B cell (primary cell): ENCODE measurements at regions not wholly inside any gene's neighbourhood (a gene's known extent, or its start where the extent isn't known, plus 50 kb on each side); places are given as distances from the start of the nearest gene placed in this dataset.

Experiments used
- ATAC-seq: fragments of 200-7000 bp; cut with Tn5 transposase; one replicate; pipeline ENCODE4 v1.10.0; 2021; ENCODE audit warnings: low read depth, mild to moderate bottlenecking, moderate number of reproducible peaks, moderate library complexity
- CTCF ChIA-PET: fragments of 350-600 bp; sonication (Branson Sonifier 250); formaldehyde crosslinking; loops from one replicate; lab custom pipeline; 2021; ENCODE audit warnings: antibody characterized with exemption, inconsistent platforms; lab: Charles Lee
- POLR2A ChIA-PET: fragments of 350-600 bp; sonication (Branson Sonifier 250); formaldehyde crosslinking; loops from one replicate; lab custom pipeline; 2021; ENCODE audit warnings: antibody characterized with exemption; lab: Charles Lee
- DNase-seq: peaks from one replicate; pipeline ENCODE4 v3.0.0; 2013
- H2AFZ ChIP-seq: 2 replicates; pipeline ENCODE4 v1.6.1; 2012; ENCODE audit warnings: mild to moderate bottlenecking, low read depth, low read length; ENCODE audit not compliant: insufficient read depth, poor library complexity, severe bottlenecking
- H3K27ac ChIP-seq, 2 donors: 1 replicate in 1 of 2; 2 replicates in 1 of 2; pipeline ENCODE4 v1.5.1; 2012 to 2013; ENCODE audit warnings: low read length in 2 of 2, mild to moderate bottlenecking in 2 of 2, moderate library complexity in 1 of 2
- H3K27me3 ChIP-seq, 4 experiments: fragments of 200-600 bp in 1 of 4; sonication (generic) in 1 of 4; replicated peaks in 1 of 4; 1 replicate in 2 of 4; 2 replicates in 2 of 4; pipeline versions ENCODE4 v1.6.1 to v1.7.0; 2013 to 2016; ENCODE audit warnings: low read length in 3 of 4, mild to moderate bottlenecking in 2 of 4, mixed read lengths in 1 of 4, moderate library complexity in 1 of 4; ENCODE audit not compliant: insufficient read depth in 4 of 4, control insufficient read depth in 3 of 4; ENCODE audit errors: control extremely low read depth in 1 of 4
- H3K36me3 ChIP-seq, 2 experiments: replicated peaks in 1 of 2; 1 replicate in 1 of 2; 2 replicates in 1 of 2; pipeline versions ENCODE4 v1.6.1 to v1.7.1; 2013; ENCODE audit warnings: low read length in 1 of 2; ENCODE audit not compliant: insufficient read depth in 2 of 2, control insufficient read depth in 1 of 2; ENCODE audit errors: control extremely low read depth in 1 of 2, extremely low read depth in 1 of 2
- H3K4me1 ChIP-seq, 2 donors: fragments of 200-600 bp in 1 of 2; sonication (generic) in 1 of 2; 1 replicate in 1 of 2; 2 replicates in 1 of 2; pipeline versions ENCODE4 v1.5.1 to v1.6.1; 2013 to 2017; ENCODE audit warnings: low read length in 2 of 2; ENCODE audit not compliant: control insufficient read depth in 2 of 2, insufficient read depth in 2 of 2
- H3K4me2 ChIP-seq: replicated peaks from 2 replicates; pipeline ENCODE3; 2012; ENCODE audit warnings: mild to moderate bottlenecking, low read depth, low read length; ENCODE audit not compliant: poor library complexity, severe bottlenecking
- H3K4me3 ChIP-seq, 5 experiments: fragments of 200-600 bp in 1 of 5; sonication (generic) in 1 of 5; 1 replicate in 3 of 5; 2 replicates in 2 of 5; pipeline versions ENCODE4 v1.5.1 to v1.7.0; 2011 to 2016; ENCODE audit warnings: low read length in 4 of 5, mild to moderate bottlenecking in 4 of 5, low read depth in 2 of 5, control low read depth in 1 of 5, moderate library complexity in 1 of 5; ENCODE audit not compliant: insufficient read depth in 1 of 5; ENCODE audit errors: control extremely low read depth in 1 of 5, extremely low read depth in 1 of 5
- H3K79me2 ChIP-seq: fragments of 200-600 bp; sonication (generic); one replicate; pipeline ENCODE4 v1.6.0; 2016; ENCODE audit warnings: low read length; ENCODE audit not compliant: control insufficient read depth, insufficient read depth
- H3K9ac ChIP-seq: fragments of 200-600 bp; sonication (generic); 2 replicates; pipeline ENCODE4 v1.6.1; 2017; ENCODE audit warnings: mild to moderate bottlenecking, low read length, moderate library complexity
- H3K9me3 ChIP-seq, 3 donors: one replicate each; pipeline versions ENCODE4 v1.6.1 to v1.7.1; 2013; ENCODE audit warnings: low read length in 2 of 3; ENCODE audit not compliant: control insufficient read depth in 2 of 3, insufficient read depth in 1 of 3; ENCODE audit errors: control extremely low read depth in 1 of 3
- H4K20me1 ChIP-seq: 2 replicates; pipeline ENCODE4 v1.6.0; 2012; ENCODE audit warnings: mild to moderate bottlenecking, low read length; ENCODE audit not compliant: insufficient read depth, control insufficient read depth, poor library complexity, severe bottlenecking
- H3K27ac Mint-ChIP-seq: one replicate; pipeline ENCODE4 v1.8.0; 2021; ENCODE audit warnings: mixed read lengths
- H3K27me3 Mint-ChIP-seq: one replicate; pipeline ENCODE4 v1.8.0; 2021; ENCODE audit warnings: mixed read lengths
- H3K4me1 Mint-ChIP-seq: one replicate; pipeline ENCODE4 v1.8.0; 2021; ENCODE audit warnings: mixed read lengths
- H3K4me3 Mint-ChIP-seq: one replicate; pipeline ENCODE4 v1.8.0; 2021; ENCODE audit warnings: mixed read lengths
- H3K9me3 Mint-ChIP-seq: one replicate; pipeline ENCODE4 v1.8.0; 2022; ENCODE audit warnings: mixed read lengths; ENCODE audit not compliant: insufficient read depth
- EZH2 ChIP-seq: IDR thresholded peaks from 2 replicates; pipeline ENCODE4 v1.6.1; 2012; ENCODE audit warnings: borderline replicate concordance, low read depth, mild to moderate bottlenecking, moderate library complexity, low read length; ENCODE audit not compliant: insufficient read depth, poor library complexity, severe bottlenecking
- WGBS: methylation state at CpG from one replicate; pipeline ENCODE4 v1.1.5; 2013; ENCODE audit warnings: missing lambda C conversion rate; ENCODE audit not compliant: insufficient coverage; 5-methylcytosine and 5-hydroxymethylcytosine counted together
- intact Hi-C: fragments of 100-400 bp; cut with micrococcal nuclease; formaldehyde crosslinking; loops from one replicate; pipeline ENCODE4 v1.10.0; 2022
- TF ChIP-seq, protein P1 (sequence below): fragments of 200-600 bp; IDR thresholded peaks from one replicate; pipeline ENCODE4 v1.8.0; 2022; ENCODE audit warnings: antibody characterized with exemption, mild to moderate bottlenecking

DNA sequence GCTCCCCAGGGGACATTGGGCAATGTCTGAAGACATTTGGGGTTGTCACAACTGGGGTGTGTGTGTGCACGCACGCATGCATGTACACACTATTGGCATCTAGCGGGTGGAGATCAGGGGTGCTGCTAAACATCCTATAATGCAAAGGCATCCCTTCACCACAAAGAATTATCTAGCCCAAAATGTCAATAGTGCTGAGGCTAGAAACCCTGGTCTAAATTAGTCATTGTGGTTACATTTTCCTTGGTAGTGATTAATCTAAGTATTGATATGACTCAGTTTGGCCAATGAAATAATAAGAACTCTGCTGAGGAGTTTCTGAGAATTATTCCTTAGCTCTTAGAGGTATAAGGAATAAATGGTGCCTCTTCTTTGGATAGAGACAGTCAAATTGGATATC lies 200.2 kb downstream of the CLCN4 start:
- ATAC-seq = no peak
- no peak overlapping the region for H2AFZ ChIP-seq
- TF ChIP-seq, protein P1, sequence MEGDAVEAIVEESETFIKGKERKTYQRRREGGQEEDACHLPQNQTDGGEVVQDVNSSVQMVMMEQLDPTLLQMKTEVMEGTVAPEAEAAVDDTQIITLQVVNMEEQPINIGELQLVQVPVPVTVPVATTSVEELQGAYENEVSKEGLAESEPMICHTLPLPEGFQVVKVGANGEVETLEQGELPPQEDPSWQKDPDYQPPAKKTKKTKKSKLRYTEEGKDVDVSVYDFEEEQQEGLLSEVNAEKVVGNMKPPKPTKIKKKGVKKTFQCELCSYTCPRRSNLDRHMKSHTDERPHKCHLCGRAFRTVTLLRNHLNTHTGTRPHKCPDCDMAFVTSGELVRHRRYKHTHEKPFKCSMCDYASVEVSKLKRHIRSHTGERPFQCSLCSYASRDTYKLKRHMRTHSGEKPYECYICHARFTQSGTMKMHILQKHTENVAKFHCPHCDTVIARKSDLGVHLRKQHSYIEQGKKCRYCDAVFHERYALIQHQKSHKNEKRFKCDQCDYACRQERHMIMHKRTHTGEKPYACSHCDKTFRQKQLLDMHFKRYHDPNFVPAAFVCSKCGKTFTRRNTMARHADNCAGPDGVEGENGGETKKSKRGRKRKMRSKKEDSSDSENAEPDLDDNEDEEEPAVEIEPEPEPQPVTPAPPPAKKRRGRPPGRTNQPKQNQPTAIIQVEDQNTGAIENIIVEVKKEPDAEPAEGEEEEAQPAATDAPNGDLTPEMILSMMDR = no peak
- TF ChIP-seq EZH2 = no peak
- intact Hi-C loops = no loop called here
- ChIA-PET CTCF (no interaction called here), POLR2A (no interaction called here)
- Mint-ChIP-seq H3K9me3 (no peaks in the 10 kb centered on the region), H3K4me1 (no peaks in the 10 kb centered on the region), H3K27me3 (peaks cover 10% of the 10 kb centered on the region), H3K27ac (no peak overlapping the region), H3K4me3 (no peak overlapping the region)
- H3K79me2 ChIP-seq = no peaks in the 10 kb centered on the region
- no peak overlapping the region for H3K27ac ChIP-seq
- no peaks in the 10 kb centered on the region for H3K27me3 ChIP-seq
- H3K9me3 ChIP-seq = no peaks in the 10 kb centered on the region
- H4K20me1 ChIP-seq = no peaks in the 10 kb centered on the region
- H3K9ac ChIP-seq = no peak overlapping the region
- H3K4me2 ChIP-seq = no peak overlapping the region
- no peak overlapping the region for H3K4me3 ChIP-seq
- no peak for DNase-seq
- H3K4me1 ChIP-seq = no peaks in the 10 kb centered on the region
- WGBS = no CpG with 5 or more reads among the region's 3 CpGs
- no peaks in the 10 kb centered on the region for H3K36me3 ChIP-seq

DNA sequence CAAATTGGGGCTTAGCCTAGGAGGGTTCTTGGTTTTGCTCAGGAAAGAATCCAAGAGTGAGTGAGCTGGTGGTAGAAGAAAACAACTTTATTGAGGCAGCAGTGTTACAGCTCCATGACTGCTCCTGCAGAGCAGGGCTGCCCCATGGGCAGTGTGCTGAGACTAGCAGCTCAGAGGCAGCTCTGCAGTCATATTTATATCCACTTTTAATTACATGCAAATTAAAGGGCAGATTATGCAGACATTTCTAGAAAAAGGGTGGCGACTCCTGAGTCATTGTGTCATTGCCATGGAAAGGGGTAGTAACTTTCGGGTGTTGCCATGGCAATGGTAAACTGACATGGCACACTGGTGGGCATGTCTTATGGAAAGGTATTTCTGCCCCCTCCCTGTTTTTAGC lies 202.2 kb downstream of the CLCN4 start:
- POLR2A ChIA-PET = no interaction called here
- no peak overlapping the region for H3K27ac Mint-ChIP-seq
- ATAC-seq = no peak

More for the DNA sequence above, 202.2 kb downstream of the CLCN4 start:
- no CpG with 5 or more reads among the region's 2 CpGs for WGBS
- Histone ChIP-seq H3K4me2 (no peak overlapping the region), H3K27ac (no peak overlapping the region), H3K79me2 (no peaks in the 10 kb centered on the region), H3K9me3 (no peaks in the 10 kb centered on the region), H3K36me3 (no peaks in the 10 kb centered on the region), H3K9ac (no peak overlapping the region), H3K4me3 (no peak overlapping the region), H2AFZ (no peak overlapping the region), H3K27me3 (no peaks in the 10 kb centered on the region), H4K20me1 (no peaks in the 10 kb centered on the region), H3K4me1 (no peaks in the 10 kb centered on the region)
- TF ChIP-seq EZH2 = no peak
- TF ChIP-seq, protein P1 = no peak
- intact Hi-C loops = no loop called here
- Mint-ChIP-seq H3K27me3 (peaks cover 7% of the 10 kb centered on the region), H3K4me1 (no peaks in the 10 kb centered on the region), H3K9me3 (no peaks in the 10 kb centered on the region), H3K4me3 (no peak overlapping the region)
- no peak for DNase-seq
- CTCF ChIA-PET = no interaction called here
